WTC11 (cell line): ENCODE measurements at regions not wholly inside any gene's neighbourhood (a gene's known extent, or its start where the extent isn't known, plus 50 kb on each side); places are given as distances from the start of the nearest gene placed in this dataset.

ENCODE experiments used
- ATAC-seq: fragments of 200-7000 bp; cut with Tn5 transposase; 2 replicates; pipeline ENCODE4 v1.10.0; 2021; ENCODE audit warnings: mild to moderate bottlenecking, moderate library complexity
- CTCF ChIA-PET: fragments of 300-600 bp; sonication (Branson Sonifier 250); formaldehyde crosslinking; loops from one replicate; lab custom pipeline; 2021; ENCODE audit warnings: antibody characterized with exemption; lab: Charles Lee
- POLR2A ChIA-PET: fragments of 350-600 bp; sonication (Branson Sonifier 250); formaldehyde crosslinking; loops from one replicate; lab custom pipeline; 2021; ENCODE audit warnings: antibody characterized with exemption; lab: Charles Lee
- DNase-seq: peaks from one replicate; pipeline ENCODE4 v3.0.0; 2021; ENCODE audit warnings: low spot score
- H3K27ac Mint-ChIP-seq: 2 replicates; pipeline ENCODE4 v1.8.0; 2021; ENCODE audit warnings: mixed read lengths
- H3K27me3 Mint-ChIP-seq: 2 replicates; pipeline ENCODE4 v1.8.0; 2021; ENCODE audit warnings: low read depth, mild to moderate bottlenecking, moderate library complexity, mixed read lengths
- H3K36me3 Mint-ChIP-seq: 2 replicates; pipeline ENCODE4 v1.8.0; 2021; ENCODE audit warnings: mixed read lengths
- H3K4me1 Mint-ChIP-seq: 2 replicates; pipeline ENCODE4 v1.8.0; 2022; ENCODE audit warnings: mixed read lengths
- H3K4me3 Mint-ChIP-seq: 2 replicates; pipeline ENCODE4 v1.8.0; 2021; ENCODE audit warnings: mild to moderate bottlenecking, moderate library complexity, mixed read lengths
- H3K9me3 Mint-ChIP-seq: 2 replicates; pipeline ENCODE4 v1.8.0; 2021; ENCODE audit warnings: mixed read lengths
- AFF4 ChIP-seq: sonication (generic); formaldehyde crosslinking; IDR thresholded peaks from 2 replicates; pipeline ENCODE4 v1.8.1; 2023; ENCODE audit warnings: mild to moderate bottlenecking, missing genetic modification reagents, borderline replicate concordance
- ATF3 ChIP-seq: sonication (generic); formaldehyde crosslinking; conservative IDR thresholded peaks from 2 replicates; pipeline ENCODE4 v1.8.1; 2022; ENCODE audit warnings: mild to moderate bottlenecking, missing genetic modification reagents
- ATF6 ChIP-seq: sonication (generic); formaldehyde crosslinking; IDR thresholded peaks from 2 replicates; pipeline ENCODE4 v1.8.1; 2023; ENCODE audit warnings: mild to moderate bottlenecking, missing genetic modification reagents
- E2F1 ChIP-seq: sonication (generic); formaldehyde crosslinking; IDR thresholded peaks from 2 replicates; pipeline ENCODE4 v1.8.0; 2022; ENCODE audit warnings: mild to moderate bottlenecking, missing genetic modification reagents
- ESRRA ChIP-seq: sonication (generic); formaldehyde crosslinking; IDR thresholded peaks from 2 replicates; pipeline ENCODE4 v1.8.1; 2022; ENCODE audit warnings: mild to moderate bottlenecking, missing genetic modification reagents, borderline replicate concordance
- FOXK1 ChIP-seq: sonication (generic); formaldehyde crosslinking; IDR thresholded peaks from 2 replicates; pipeline ENCODE4 v1.8.0; 2022; ENCODE audit warnings: mild to moderate bottlenecking, moderate library complexity, missing genetic modification reagents
- FOXP4 ChIP-seq: sonication (generic); formaldehyde crosslinking; IDR thresholded peaks from 2 replicates; pipeline ENCODE4 v1.8.0; 2022; ENCODE audit warnings: mild to moderate bottlenecking, missing genetic modification reagents
- MYBL2 ChIP-seq: sonication (generic); formaldehyde crosslinking; IDR thresholded peaks from 2 replicates; pipeline ENCODE4 v1.8.1; 2023; ENCODE audit warnings: mild to moderate bottlenecking, moderate library complexity, missing genetic modification reagents
- NFYB ChIP-seq: sonication (generic); formaldehyde crosslinking; conservative IDR thresholded peaks from 2 replicates; pipeline ENCODE4 v1.8.0; 2022; ENCODE audit warnings: low read depth, missing genetic modification reagents
- NR2C2 ChIP-seq: sonication (generic); formaldehyde crosslinking; IDR thresholded peaks from 2 replicates; pipeline ENCODE4 v1.8.0; 2022; ENCODE audit warnings: mild to moderate bottlenecking, missing genetic modification reagents
- SP1 ChIP-seq: sonication (generic); formaldehyde crosslinking; conservative IDR thresholded peaks from 2 replicates; pipeline ENCODE4 v1.8.1; 2022; ENCODE audit warnings: missing genetic modification reagents
- TEAD4 ChIP-seq: sonication (generic); formaldehyde crosslinking; IDR thresholded peaks from 2 replicates; pipeline ENCODE4 v1.8.0; 2022; ENCODE audit warnings: mild to moderate bottlenecking, missing genetic modification reagents
- ZBTB21 ChIP-seq: sonication (generic); formaldehyde crosslinking; IDR thresholded peaks from 2 replicates; pipeline ENCODE4 v1.8.1; 2023; ENCODE audit warnings: mild to moderate bottlenecking, missing genetic modification reagents, borderline replicate concordance
- ZNF138 ChIP-seq: sonication (generic); formaldehyde crosslinking; conservative IDR thresholded peaks from 2 replicates; pipeline ENCODE4 v1.8.1; 2022; ENCODE audit warnings: mild to moderate bottlenecking, moderate library complexity, missing genetic modification reagents
- ZNF263 ChIP-seq: sonication (generic); formaldehyde crosslinking; IDR thresholded peaks from 2 replicates; pipeline ENCODE4 v1.8.1; 2022; ENCODE audit warnings: low read depth, mild to moderate bottlenecking, moderate library complexity, missing genetic modification reagents
- ZNF512 ChIP-seq: sonication (generic); formaldehyde crosslinking; IDR thresholded peaks from 2 replicates; pipeline ENCODE4 v1.8.1; 2022; ENCODE audit warnings: missing genetic modification reagents, borderline replicate concordance
- ZNF532 ChIP-seq: fragments of 250-450 bp; sonication (Bioruptor Pico); IDR thresholded peaks from 2 replicates; pipeline ENCODE4 v1.9.0; 2021; ENCODE audit warnings: mild to moderate bottlenecking, borderline replicate concordance
- ZNF671 ChIP-seq: fragments of 250-450 bp; sonication (Bioruptor Pico); IDR thresholded peaks from 2 replicates; pipeline ENCODE4 v1.8.0; 2021; ENCODE audit warnings: mild to moderate bottlenecking

- Mint-ChIP-seq H3K4me1 (peaks cover 36% of the 10 kb centered on the region), H3K9me3 (peaks cover 8% of the 10 kb centered on the region), H3K36me3 (peaks cover 2% of the 10 kb centered on the region; the same call in 1 of the 2 replicates), H3K27ac (peak overlapping the region; percentile 35; the same call in 1 of the 2 replicates), H3K27me3 (no peaks in the 10 kb centered on the region), H3K4me3 (no peak overlapping the region)
- no peak for TF ChIP-seq ZBTB21
- TF ChIP-seq FOXP4: peak; percentile 69; the same call in 1 of the 2 replicates
- no peak for TF ChIP-seq TEAD4 (CRISPR knock-in tag)
- no peak for TF ChIP-seq NR2C2 (CRISPR knock-in tag)
- no peak for TF ChIP-seq ATF3 (CRISPR knock-in tag)
- TF ChIP-seq AFF4 (CRISPR knock-in tag): no peak
- TF ChIP-seq FOXK1 (CRISPR knock-in tag): 0 out of 2 replicates have a peak, but pooled peaks have one; percentile 34
- ChIA-PET CTCF (interaction anchor here (1.0 kb wide), 1 partner anchor 87 kb away, joined by 4 read pairs; no protein-coding TSS in a partner anchor), POLR2A (no interaction called here)
- no peak for DNase-seq
- ATAC-seq: peak; percentile 72
Measured at GRCh38 chr16:51731160-51731559, 580.1 kb upstream of the SALL1 start.

- Mint-ChIP-seq H3K27ac (no peak overlapping the region), H3K4me3 (no peak overlapping the region), H3K9me3 (peaks cover 22% of the 10 kb centered on the region), H3K36me3 (peaks cover 2% of the 10 kb centered on the region; the same call in 1 of the 2 replicates), H3K4me1 (peaks cover 12% of the 10 kb centered on the region), H3K27me3 (peaks cover 4% of the 10 kb centered on the region; the same call in 1 of the 2 replicates)
- ATAC-seq (no peak), DNase-seq (no peak)
- ChIA-PET POLR2A (no interaction called here), CTCF (no interaction called here)
- TF ChIP-seq MYBL2 (CRISPR knock-in tag) (no peak), NFYB (CRISPR knock-in tag) (no peak), SP1 (CRISPR knock-in tag) (no peak), ZNF532 (no peak), ESRRA (CRISPR knock-in tag) (no peak), ATF6 (CRISPR knock-in tag) (no peak), ZNF263 (CRISPR knock-in tag) (no peak), ZNF671 (CRISPR knock-in tag) (no peak), ZNF138 (CRISPR knock-in tag) (no peak), ZNF512 (CRISPR knock-in tag) (no peak), E2F1 (no peak)
Measured at GRCh38 chr16:51723036-51723724, 572.1 kb upstream of the SALL1 start.
